Neuronal stem cell (in vitro differentiated cells): ENCODE measurements at regions not wholly inside any gene's neighbourhood (a gene's known extent, or its start where the extent isn't known, plus 50 kb on each side); places are given as distances from the start of the nearest gene placed in this dataset.

Experiments used
- DNase-seq: peaks from one replicate; pipeline ENCODE4 v3.0.0-alpha.2; 2013; ENCODE audit warnings: low spot score
- H2AFZ ChIP-seq: one replicate; pipeline ENCODE4 v1.6.1; 2013; ENCODE audit warnings: mild to moderate bottlenecking, low read length, inconsistent platforms
- H2AK5ac ChIP-seq: 2 replicates; pipeline ENCODE4 v1.6.1; 2013; ENCODE audit warnings: low read depth, mild to moderate bottlenecking, inconsistent platforms, low read length, moderate library complexity, mixed read lengths
- H2BK120ac ChIP-seq: 2 replicates; pipeline ENCODE4 v1.6.1; 2013; ENCODE audit warnings: low read depth, mild to moderate bottlenecking, inconsistent platforms, low read length, moderate library complexity, mixed read lengths
- H2BK12ac ChIP-seq: one replicate; pipeline ENCODE4 v1.6.1; 2013; ENCODE audit warnings: low read length, inconsistent platforms
- H2BK15ac ChIP-seq: 2 replicates; pipeline ENCODE4 v1.6.1; 2013; ENCODE audit warnings: mild to moderate bottlenecking, low read length, inconsistent platforms, mixed read lengths
- H2BK5ac ChIP-seq: one replicate; pipeline ENCODE4 v1.6.1; 2013; ENCODE audit warnings: inconsistent platforms, mild to moderate bottlenecking, low read length, moderate library complexity
- H3K14ac ChIP-seq: one replicate; pipeline ENCODE4 v1.6.1; 2013; ENCODE audit warnings: low read length, inconsistent platforms
- H3K18ac ChIP-seq: 2 replicates; pipeline ENCODE4 v1.6.1; 2013; ENCODE audit warnings: low read length, inconsistent platforms
- H3K23ac ChIP-seq: 2 replicates; pipeline ENCODE4 v1.6.1; 2013; ENCODE audit warnings: low read depth, mild to moderate bottlenecking, mixed read lengths, low read length, inconsistent platforms; ENCODE audit not compliant: poor library complexity
- H3K27ac ChIP-seq: replicated peaks from 3 replicates; pipeline ENCODE4 v1.5.1; 2013; ENCODE audit warnings: low read length, inconsistent platforms
- H3K27me3 ChIP-seq, 3 experiments: 2 replicates each; pipeline ENCODE4 v1.6.1; 2013; ENCODE audit warnings: low read length in 3 of 3, mild to moderate bottlenecking in 2 of 3, inconsistent platforms in 1 of 3, low read depth in 1 of 3, mixed read lengths in 1 of 3, moderate library complexity in 1 of 3; ENCODE audit not compliant: control insufficient read depth in 3 of 3, insufficient read depth in 3 of 3
- H3K36me3 ChIP-seq, 2 donors: replicated peaks in 1 of 2; 2 replicates each; pipeline ENCODE4 v1.6.1; 2013; ENCODE audit warnings: low read length in 2 of 2; ENCODE audit not compliant: control insufficient read depth in 2 of 2, insufficient read depth in 2 of 2
- H3K4ac ChIP-seq: 2 replicates; pipeline ENCODE4 v1.6.1; 2013; ENCODE audit warnings: inconsistent platforms, mild to moderate bottlenecking, low read length, moderate library complexity
- H3K4me1 ChIP-seq, 2 donors: 1 replicate in 1 of 2; 2 replicates in 1 of 2; pipeline ENCODE4 v1.6.1; 2013; ENCODE audit warnings: low read length in 2 of 2, low read depth in 1 of 2; ENCODE audit not compliant: control insufficient read depth in 2 of 2, insufficient read depth in 1 of 2
- H3K4me2 ChIP-seq: one replicate; pipeline ENCODE4 v1.6.1; 2013; ENCODE audit warnings: mild to moderate bottlenecking, low read length, inconsistent platforms; ENCODE audit not compliant: insufficient read depth, poor library complexity, severe bottlenecking
- H3K4me3 ChIP-seq, 2 donors: 2 replicates each; pipeline ENCODE4 v1.5.1; 2013; ENCODE audit warnings: low read length in 2 of 2, mild to moderate bottlenecking in 2 of 2, inconsistent platforms in 1 of 2, moderate library complexity in 1 of 2
- H3K79me1 ChIP-seq: one replicate; pipeline ENCODE4 v1.6.1; 2013; ENCODE audit warnings: low read depth, mild to moderate bottlenecking, inconsistent platforms, low read length, moderate library complexity
- H3K9ac ChIP-seq: one replicate; pipeline ENCODE4 v1.6.1; 2013; ENCODE audit warnings: mild to moderate bottlenecking, low read depth, low read length, inconsistent platforms; ENCODE audit not compliant: poor library complexity
- H3K9me3 ChIP-seq, 2 donors: replicated peaks in 1 of 2; 2 replicates each; pipeline versions ENCODE3 to v1.6.1; 2013; ENCODE audit warnings: low read length in 2 of 2, mild to moderate bottlenecking in 2 of 2, inconsistent platforms in 1 of 2, low read depth in 1 of 2, mixed read lengths in 1 of 2, moderate library complexity in 1 of 2; ENCODE audit not compliant: control insufficient read depth in 2 of 2, insufficient read depth in 1 of 2
- H4K8ac ChIP-seq: one replicate; pipeline ENCODE4 v1.6.1; 2013; ENCODE audit warnings: low read depth, mild to moderate bottlenecking, inconsistent platforms, low read length, moderate library complexity
- H4K91ac ChIP-seq: one replicate; pipeline ENCODE4 v1.6.1; 2013; ENCODE audit warnings: low read length, low read depth, mild to moderate bottlenecking, inconsistent platforms; ENCODE audit not compliant: poor library complexity
- WGBS, 2 donors: extraction: QIAGEN DNeasy Blood & Tissue Kit; methylation state at CpG; one replicate each; pipeline ENCODE4 v1.1.7; 2013; ENCODE audit warnings: missing lambda C conversion rate in 2 of 2, mixed read lengths in 1 of 2; ENCODE audit not compliant: insufficient read length in 2 of 2, insufficient replicate concordance in 1 of 2; ENCODE audit errors: extremely low coverage in 2 of 2; 5-methylcytosine and 5-hydroxymethylcytosine counted together

DNA sequence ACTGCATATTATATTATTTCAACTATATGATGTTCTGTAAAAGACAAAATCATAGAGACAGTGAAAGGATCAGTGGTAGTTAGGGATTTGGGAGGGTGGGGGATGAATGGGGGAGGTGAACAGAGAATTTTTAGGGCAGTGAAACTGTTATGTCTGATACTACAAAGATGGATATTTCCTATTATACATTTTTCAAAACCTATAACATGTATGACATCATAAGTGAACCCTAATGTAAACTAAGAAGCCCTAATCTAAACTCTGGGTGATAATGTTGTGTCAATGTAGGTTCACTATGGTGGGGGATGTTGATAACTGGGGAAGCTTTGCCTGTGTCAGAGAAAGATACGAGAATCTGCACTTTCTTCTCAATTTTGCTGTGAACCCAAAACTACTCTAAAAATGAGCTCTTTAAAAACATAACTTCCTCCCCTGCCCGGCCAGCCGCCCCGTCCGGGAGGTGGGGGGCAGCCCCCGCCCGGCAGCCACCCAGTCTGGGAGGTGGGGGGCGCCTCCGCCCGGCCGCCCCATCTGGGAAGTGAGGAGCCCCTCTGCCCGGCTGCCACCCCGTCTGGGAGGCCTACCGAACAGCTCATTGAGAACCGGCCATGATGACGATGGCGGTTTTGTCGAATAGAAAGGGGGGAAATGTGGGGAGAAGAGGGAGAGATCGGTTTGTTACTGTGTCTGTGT lies 234.4 kb downstream of the RPIA start:
- Histone ChIP-seq H3K4me3 (no peak overlapping the region), H3K27me3 (peaks cover 0 to 3% (median 0%) of the 10 kb centered on the region in 3 experiments), H4K8ac (no peak overlapping the region), H2AFZ (no peak overlapping the region), H2BK120ac (no peak overlapping the region), H3K9me3 (no peaks in the 10 kb centered on the region), H3K18ac (no peak overlapping the region), H3K4me1 (no peaks in the 10 kb centered on the region), H3K14ac (no peak overlapping the region), H3K4ac (no peak overlapping the region), H4K91ac (no peak overlapping the region), H2BK12ac (no peak overlapping the region), H3K9ac (no peak overlapping the region), H2BK15ac (no peak overlapping the region), H3K4me2 (no peak overlapping the region), H3K27ac (no peak overlapping the region), H3K36me3 (no peaks in the 10 kb centered on the region), H2BK5ac (no peak overlapping the region), H3K23ac (no peak overlapping the region), H3K79me1 (no peaks in the 10 kb centered on the region), H2AK5ac (no peak overlapping the region)
- DNase-seq = no peak
- no CpG with 5 or more reads among the region's 19 CpGs for WGBS, 2 donors

DNA sequence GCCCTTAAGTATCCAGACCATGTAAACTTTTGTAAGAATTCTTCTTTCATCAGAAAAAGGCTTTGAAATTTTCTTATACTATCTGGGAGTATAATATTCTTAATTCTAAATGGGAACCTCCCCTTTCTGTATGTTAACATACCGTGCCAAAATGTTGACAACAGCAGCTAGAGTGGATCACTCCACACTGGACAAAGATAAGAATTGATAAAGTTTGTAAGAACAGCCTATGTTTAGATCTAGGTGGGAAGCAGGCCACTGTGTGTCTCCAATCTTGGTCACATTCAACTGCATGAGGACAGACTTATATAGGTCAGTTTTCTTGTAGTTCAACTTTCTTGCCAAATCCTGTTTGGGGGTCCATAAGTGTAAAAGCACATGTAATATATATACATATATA lies 235.7 kb downstream of the RPIA start:
- Histone ChIP-seq H3K18ac (no peak overlapping the region), H3K9ac (no peak overlapping the region), H3K14ac (no peak overlapping the region), H2AK5ac (no peak overlapping the region), H3K79me1 (no peaks in the 10 kb centered on the region), H2BK12ac (no peak overlapping the region), H3K23ac (no peak overlapping the region), H4K91ac (no peak overlapping the region), H2BK120ac (no peak overlapping the region), H2BK15ac (no peak overlapping the region), H2BK5ac (no peak overlapping the region), H3K4me1 (no peaks in the 10 kb centered on the region), H3K27me3 (peaks cover 0 to 3% (median 0%) of the 10 kb centered on the region in 3 experiments), H3K4ac (no peak overlapping the region), H2AFZ (no peak overlapping the region), H3K27ac (no peak overlapping the region), H3K36me3 (no peaks in the 10 kb centered on the region), H3K4me3 (no peak overlapping the region), H4K8ac (no peak overlapping the region), H3K9me3 (no peaks in the 10 kb centered on the region), H3K4me2 (no peak overlapping the region)
- WGBS, 2 donors = no CpG with 5 or more reads among the region's 1 CpG
- no peak for DNase-seq

DNA sequence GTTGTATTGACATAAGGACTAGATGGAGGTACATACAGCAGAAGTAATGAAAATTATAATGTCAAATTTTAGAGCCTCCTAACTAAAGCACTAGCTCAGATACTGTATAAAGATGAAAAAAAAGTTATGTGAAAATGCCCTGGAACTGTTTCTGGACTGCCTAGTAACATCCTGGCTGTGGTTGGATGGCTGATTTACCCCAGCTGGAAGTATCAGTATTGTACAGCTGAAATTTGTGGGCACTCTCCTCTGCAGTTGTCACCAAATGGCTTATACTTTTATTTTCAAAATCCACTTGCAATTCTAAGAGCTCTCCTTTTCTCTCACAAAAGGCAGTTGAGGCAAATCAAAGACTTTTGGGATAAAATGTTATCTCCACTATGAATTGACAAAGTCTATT lies 239.2 kb downstream of the RPIA start:
- Histone ChIP-seq H3K4me2 (no peak overlapping the region), H4K91ac (no peak overlapping the region), H2AFZ (no peak overlapping the region)

DNA sequence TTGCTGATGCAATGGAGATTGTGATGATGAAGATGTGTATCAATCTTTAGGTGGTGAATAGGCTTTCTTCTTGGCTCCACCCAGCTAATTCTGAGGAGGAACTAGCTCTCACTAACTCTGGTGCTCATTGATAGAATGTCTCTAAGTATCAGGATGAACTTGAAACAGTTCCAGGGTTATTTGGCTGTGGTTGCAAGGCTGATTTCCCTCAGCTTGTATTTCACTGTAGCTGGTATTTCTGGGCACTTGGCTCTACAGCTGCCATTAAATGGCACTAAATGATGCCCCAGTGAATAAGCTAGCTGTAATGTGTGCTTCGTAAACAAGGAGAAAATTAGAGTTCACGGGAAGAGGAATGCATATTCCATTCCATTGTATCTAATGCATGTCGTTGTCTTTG lies 241.2 kb downstream of the RPIA start:
- H3K4me2 ChIP-seq = no peak overlapping the region

More for the DNA sequence above, 239.2 kb downstream of the RPIA start:
- Histone ChIP-seq H2BK12ac (no peak overlapping the region), H3K4ac (no peak overlapping the region), H3K4me1 (no peaks in the 10 kb centered on the region), H3K36me3 (no peaks in the 10 kb centered on the region), H3K79me1 (no peaks in the 10 kb centered on the region), H2BK15ac (no peak overlapping the region), H3K23ac (no peak overlapping the region), H2BK5ac (no peak overlapping the region), H2BK120ac (no peak overlapping the region), H3K27me3 (peaks cover 0 to 3% (median 0%) of the 10 kb centered on the region in 3 experiments), H3K14ac (no peak overlapping the region), H3K9ac (no peak overlapping the region), H3K4me3 (no peak overlapping the region), H3K27ac (no peak overlapping the region), H3K18ac (no peak overlapping the region), H4K8ac (no peak overlapping the region), H2AK5ac (no peak overlapping the region), H3K9me3 (no peaks in the 10 kb centered on the region)
- DNase-seq = no peak

More for the DNA sequence above, 241.2 kb downstream of the RPIA start:
- no peaks in the 10 kb centered on the region for H3K36me3 ChIP-seq
- no peak for DNase-seq
- H3K23ac ChIP-seq = no peak overlapping the region
- H3K4me3 ChIP-seq = no peak overlapping the region
- no peak overlapping the region for H2BK120ac ChIP-seq
- H3K27me3 ChIP-seq = peaks cover 0 to 3% (median 0%) of the 10 kb centered on the region in 3 experiments
- no peaks in the 10 kb centered on the region for H3K9me3 ChIP-seq
- H3K79me1 ChIP-seq = no peaks in the 10 kb centered on the region
- no peak overlapping the region for H3K9ac ChIP-seq
- H3K18ac ChIP-seq = no peak overlapping the region
- H4K8ac ChIP-seq = no peak overlapping the region
- no peak overlapping the region for H2BK12ac ChIP-seq
- no peak overlapping the region for H2AFZ ChIP-seq
- no peak overlapping the region for H2BK15ac ChIP-seq
- no peak overlapping the region for H3K14ac ChIP-seq
- no peak overlapping the region for H3K4ac ChIP-seq
- no peaks in the 10 kb centered on the region for H3K4me1 ChIP-seq
- no peak overlapping the region for H4K91ac ChIP-seq
- no CpG with 5 or more reads among the region's 3 CpGs for WGBS, 2 donors
- H3K27ac ChIP-seq = no peak overlapping the region
- no peak overlapping the region for H2AK5ac ChIP-seq
- H2BK5ac ChIP-seq = no peak overlapping the region
